HG03135 (cell line): ENCODE measurements at regions not wholly inside any gene's neighbourhood (a gene's known extent, or its start where the extent isn't known, plus 50 kb on each side); places are given as distances from the start of the nearest gene placed in this dataset.

Experiments used
- ATAC-seq: cut with Tn5 transposase; IDR thresholded peaks from one replicate; pipeline ENCODE4 v1.9.1; 2021; ENCODE audit warnings: mild to moderate bottlenecking, moderate library complexity; ENCODE audit not compliant: unreplicated experiment

- ATAC-seq: no peak
Measured at GRCh38 chr1:57886376-57886775, 462.5 kb upstream of the DAB1 start.

- no peak for ATAC-seq
Measured at GRCh38 chr1:57883642-57883995, 459.8 kb upstream of the DAB1 start.

- ATAC-seq: no peak
Measured at GRCh38 chr1:57882934-57883641, 459.2 kb upstream of the DAB1 start.

DNA sequence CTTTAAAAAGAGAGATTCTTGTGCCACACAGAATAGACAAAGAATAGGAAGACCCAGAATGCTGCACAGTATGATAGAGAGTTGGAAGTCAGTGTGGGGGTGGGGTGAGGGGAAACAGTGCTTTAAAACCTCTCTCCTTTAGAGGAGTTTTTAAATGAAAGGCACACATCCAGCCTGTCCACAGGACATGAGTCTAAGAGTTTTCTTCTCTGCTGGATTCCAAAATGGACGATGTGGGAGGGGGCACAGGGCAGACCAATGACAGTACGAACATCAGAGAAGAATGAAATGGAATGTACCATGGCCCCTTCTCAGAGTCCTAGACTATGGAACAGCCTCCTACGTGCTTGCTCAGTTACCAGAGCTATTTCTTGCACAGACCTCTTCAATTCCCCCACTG, 458.2 kb upstream of the DAB1 start:
- no peak for ATAC-seq

DNA sequence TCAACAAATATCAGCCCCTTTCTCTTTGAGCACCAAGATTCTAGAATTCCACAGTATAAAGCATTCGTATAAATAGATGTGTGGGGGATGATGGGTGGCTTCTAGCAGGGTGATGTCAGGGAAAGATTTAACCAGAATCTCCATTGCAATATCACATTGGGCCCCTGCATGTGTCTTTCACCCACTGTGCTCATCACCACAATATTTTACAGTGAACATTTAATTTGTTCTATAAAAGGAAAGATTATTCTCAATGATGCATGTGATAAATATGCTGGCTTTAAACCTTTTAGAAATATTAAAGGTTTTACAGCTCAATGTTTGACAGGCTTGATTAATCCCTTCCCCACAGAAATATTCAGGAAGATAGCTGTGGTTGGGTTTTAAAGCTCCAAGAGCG, 457.8 kb upstream of the DAB1 start:
- no peak for ATAC-seq

- ATAC-seq: no peak
Measured at GRCh38 chr1:57879700-57880099, 455.8 kb upstream of the DAB1 start.

GRCh38 chr1:57874418-57874877, 450.6 kb upstream of the DAB1 start:
- no peak for ATAC-seq

- no peak for ATAC-seq
Measured at GRCh38 chr1:57872913-57873312, 449.1 kb upstream of the DAB1 start.

DNA sequence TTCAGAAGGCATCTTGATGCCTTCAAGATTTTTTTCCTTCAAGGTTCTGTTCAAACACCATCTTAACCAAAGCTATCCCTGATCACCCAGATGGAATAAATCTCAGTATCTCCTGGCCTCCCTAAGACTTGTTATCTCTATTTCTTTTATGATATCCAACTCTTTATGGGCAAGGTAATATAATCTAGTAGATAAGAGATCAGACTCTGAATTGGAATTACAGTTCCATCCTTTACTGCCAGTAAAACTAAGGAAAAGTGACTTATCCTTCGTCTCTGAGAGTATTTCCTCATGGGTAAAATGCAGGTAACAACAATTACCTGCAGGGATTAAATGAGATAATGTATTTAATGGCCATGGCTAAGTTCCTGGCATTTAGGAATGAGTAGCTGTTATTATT, 445.0 kb upstream of the DAB1 start:
- no peak for ATAC-seq

DNA sequence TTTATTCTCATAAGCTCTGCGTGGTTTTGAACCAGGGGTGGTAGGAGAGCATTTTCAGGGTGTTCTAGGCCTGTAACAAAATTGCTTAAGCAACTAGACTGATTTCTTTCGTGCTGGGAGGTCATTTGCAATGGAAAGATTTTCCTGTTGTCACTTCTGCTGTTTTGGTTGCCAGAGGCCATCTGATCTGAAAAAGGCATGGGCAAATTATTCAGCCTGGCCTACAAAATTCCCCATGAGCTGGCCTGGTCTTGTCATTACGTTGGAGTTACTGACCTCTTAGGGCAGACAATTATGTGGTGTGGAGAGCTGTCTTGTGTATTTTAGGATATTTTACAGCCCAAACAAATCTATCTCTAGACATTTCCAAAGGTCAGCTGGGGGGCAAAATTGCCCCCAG, 444.4 kb upstream of the DAB1 start:
- ATAC-seq: no peak

DNA sequence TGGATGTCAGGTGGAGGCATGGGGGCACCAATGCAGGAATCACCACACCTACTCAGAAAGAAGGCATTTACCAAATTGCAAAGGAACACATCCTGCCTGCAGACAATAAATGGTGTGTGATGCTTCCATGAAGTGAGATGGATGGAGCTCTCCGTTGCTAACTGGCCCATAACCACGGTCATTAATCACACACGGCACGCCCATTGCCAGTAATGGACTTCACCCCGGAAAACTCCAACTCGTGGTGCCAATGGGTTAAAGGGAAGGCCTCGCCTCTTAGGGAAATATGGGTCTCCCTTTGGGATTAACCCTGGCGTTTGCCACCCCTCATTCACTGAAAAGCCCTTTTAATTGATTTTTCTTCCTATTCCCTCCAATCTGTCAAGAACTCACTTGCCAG, 443.1 kb upstream of the DAB1 start:
- ATAC-seq: no peak

DNA sequence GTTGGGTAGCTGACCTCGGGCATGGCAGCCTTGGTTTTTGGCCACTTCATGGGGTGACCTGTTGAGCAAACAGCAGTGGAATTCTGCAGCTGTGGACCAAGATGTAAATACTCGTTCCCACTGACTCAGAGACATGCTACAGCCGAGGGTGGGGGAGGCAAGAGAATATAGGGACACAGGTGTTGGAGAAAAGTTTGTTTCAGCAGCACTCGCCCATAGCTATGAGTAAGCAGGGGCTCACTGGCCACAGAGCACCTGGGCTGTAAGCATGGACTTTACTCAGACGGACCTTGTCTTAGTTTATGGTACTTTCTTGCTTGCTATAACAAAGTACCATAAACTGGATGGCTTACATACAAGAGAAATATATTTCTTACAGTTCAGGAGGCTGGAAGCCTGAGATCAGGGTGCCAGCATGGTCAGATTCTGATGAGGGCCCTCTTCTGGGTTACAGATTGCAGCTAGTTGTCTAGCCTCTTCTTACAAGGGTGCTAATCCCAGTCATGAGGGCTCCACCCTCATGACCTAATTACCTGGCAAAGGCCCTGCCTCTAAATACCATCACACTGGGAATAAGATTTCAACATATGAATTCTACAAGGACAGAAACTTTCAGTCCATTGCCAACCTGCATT, 437.2 kb upstream of the DAB1 start:
- no peak for ATAC-seq

GRCh38 chr1:57860325-57860724, 436.5 kb upstream of the DAB1 start:
- ATAC-seq: no peak

GRCh38 chr1:57858740-57859139, 434.9 kb upstream of the DAB1 start:
- ATAC-seq: no peak

DNA sequence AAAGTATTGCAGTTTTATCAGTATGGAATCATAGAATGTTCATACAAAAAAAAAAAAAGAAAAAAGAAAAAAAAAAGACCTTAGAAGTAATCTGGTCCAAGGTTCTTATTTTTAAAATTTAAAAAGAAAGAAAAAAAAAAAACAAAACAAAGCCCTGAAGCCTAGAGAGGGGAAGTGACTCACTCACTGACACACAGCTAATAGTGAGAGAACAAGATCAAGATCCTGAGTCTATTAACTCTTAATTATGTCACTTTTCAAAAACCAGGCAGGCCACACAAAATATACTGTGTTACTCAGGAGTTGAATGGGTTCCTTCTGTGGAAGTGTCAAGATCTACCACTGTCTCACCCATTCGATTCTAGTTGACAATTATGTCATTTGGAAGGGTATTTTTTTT, 433.9 kb upstream of the DAB1 start:
- ATAC-seq: no peak

DNA sequence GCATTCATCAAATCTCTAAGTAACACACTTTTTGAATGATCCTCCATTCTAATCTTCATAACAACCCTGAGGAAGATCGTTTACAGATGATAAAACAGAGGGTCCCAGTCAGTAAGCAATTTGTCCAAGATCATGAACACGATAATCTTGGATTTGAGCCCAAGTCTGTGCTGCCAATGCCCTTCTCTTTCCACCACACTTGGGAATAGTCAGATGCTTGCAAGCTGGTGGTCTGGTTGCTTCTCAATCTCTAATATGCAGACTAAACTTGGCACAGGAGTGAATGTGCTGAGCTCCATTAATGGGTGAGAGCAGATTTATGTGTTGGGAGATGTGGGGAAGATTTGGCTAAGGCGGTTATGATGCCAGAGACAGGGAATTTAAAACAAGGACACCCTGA, 430.6 kb upstream of the DAB1 start:
- no peak for ATAC-seq

DNA sequence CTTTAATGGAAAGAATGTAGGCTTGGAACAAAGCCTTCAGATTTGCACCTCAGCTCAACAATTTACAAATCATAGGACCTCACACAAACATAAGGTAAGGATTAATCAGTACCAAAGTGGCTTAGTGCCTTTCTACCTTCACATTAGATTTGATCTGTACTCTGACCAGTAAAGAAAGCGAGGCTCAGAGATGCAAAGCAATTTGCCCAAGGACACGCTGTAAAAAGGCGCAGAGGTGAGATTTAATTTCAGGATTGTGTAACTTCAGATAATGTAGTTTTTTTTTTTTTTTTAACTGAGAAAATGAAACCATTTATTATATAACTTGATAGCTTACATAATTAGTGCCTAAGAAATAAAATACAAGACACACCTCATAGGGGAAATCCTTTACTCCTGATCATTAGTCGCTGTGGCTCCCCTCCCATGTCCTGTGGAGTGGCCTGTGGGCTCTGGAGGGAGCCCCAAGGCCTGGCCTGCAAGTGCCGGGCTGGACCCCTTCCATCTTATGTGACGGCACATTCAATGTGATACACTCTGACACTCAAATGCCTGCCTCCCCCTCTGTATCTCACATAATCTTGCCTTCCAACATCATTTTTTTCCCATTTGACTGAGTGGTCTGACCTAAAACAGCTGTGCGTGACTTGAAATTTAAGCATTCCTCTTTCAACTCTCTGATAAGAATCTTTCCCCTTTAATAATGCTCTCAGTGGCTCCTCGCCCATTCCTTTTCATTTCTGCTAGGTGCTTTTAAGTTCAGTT, 426.5 kb upstream of the DAB1 start:
- ATAC-seq: no peak

- ATAC-seq: no peak
Measured at GRCh38 chr1:57848406-57848805, 424.5 kb upstream of the DAB1 start.

- ATAC-seq: no peak
Measured at GRCh38 chr1:57845041-57845440, 421.2 kb upstream of the DAB1 start.

DNA sequence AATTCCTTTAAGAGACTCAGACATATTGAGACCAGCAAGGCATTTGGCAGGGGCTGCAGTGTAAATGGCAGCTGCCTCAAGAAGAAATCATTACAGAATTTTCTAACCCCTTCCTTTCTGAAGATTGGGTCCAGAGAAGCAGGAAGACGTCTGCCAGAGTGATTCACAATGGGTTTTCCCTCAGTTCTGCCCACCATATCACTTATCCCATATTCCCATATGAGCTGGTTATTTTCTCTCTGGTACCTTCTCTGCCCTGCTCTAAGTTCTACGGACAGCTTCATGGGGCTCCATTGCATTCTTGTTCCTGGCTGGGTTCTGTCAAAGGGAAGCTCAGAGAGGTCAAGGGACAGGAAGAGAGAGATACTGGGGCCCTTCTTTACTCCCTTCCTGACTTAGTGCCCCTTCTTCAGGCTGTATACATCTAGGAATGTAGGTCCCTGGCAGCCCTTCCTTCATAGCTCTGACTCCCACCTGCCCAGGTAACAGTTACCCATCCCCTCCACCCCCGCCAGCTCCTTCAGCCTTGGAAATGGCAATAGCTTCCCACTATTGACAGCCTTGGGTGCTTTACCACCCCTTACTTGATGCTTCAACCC, 420.6 kb upstream of the DAB1 start:
- no peak for ATAC-seq

- ATAC-seq: no peak
Measured at GRCh38 chr1:57843760-57844159, 419.9 kb upstream of the DAB1 start.

GRCh38 chr1:57839526-57839925, 415.7 kb upstream of the DAB1 start:
- no peak for ATAC-seq
